Stimulated activated CD4-positive, alpha-beta T cell treated with anti-CD3 and anti-CD28 coated beads, Interleukin-4, amount 100 ng/mL, for 4 hours (primary cell): ENCODE measurements at regions not wholly inside any gene's neighbourhood (a gene's known extent, or its start where the extent isn't known, plus 50 kb on each side); places are given as distances from the start of the nearest gene placed in this dataset.
"Not testable (repeated sequence)": the region's sequence is repeated elsewhere in the genome, so short reads cannot be mapped to it uniquely, and the experiment has no call there.

ENCODE experiments used
- DNase-seq, 2 experiments: peaks; one replicate each; pipeline ENCODE4 v3.0.0-alpha.2; 2020

- DNase-seq: no peak
Observed at GRCh38 chr4:137825505-137825904, 293.2 kb upstream of the PCDH18 start.

GRCh38 chr4:137823007-137823406 is 290.7 kb upstream of the PCDH18 start:
- no peak for DNase-seq

- DNase-seq: no peak
Observed at GRCh38 chr4:137819964-137820383, 287.7 kb upstream of the PCDH18 start.

GRCh38 chr4:137812258-137812657 is 280.0 kb upstream of the PCDH18 start:
- no peak for DNase-seq

- DNase-seq: no peak
Observed at GRCh38 chr4:137806420-137806819, 274.1 kb upstream of the PCDH18 start.

GRCh38 chr4:137804906-137805495 is 272.7 kb upstream of the PCDH18 start:
- DNase-seq: no peak

- DNase-seq: no peak
Observed at GRCh38 chr4:137800861-137801260, 268.6 kb upstream of the PCDH18 start.

- DNase-seq: no peak
Observed at GRCh38 chr4:137794764-137795254, 262.5 kb upstream of the PCDH18 start.

- DNase-seq: not testable (repeated sequence)
Observed at GRCh38 chr4:137789263-137789662, 257.0 kb upstream of the PCDH18 start.

GRCh38 chr4:137783923-137784322 is 251.6 kb upstream of the PCDH18 start:
- not testable (repeated sequence) for DNase-seq

- DNase-seq: no peak
Observed at GRCh38 chr4:137775701-137776100, 243.4 kb upstream of the PCDH18 start.

- DNase-seq: no peak
Observed at GRCh38 chr4:137774501-137774900, 242.2 kb upstream of the PCDH18 start.

GRCh38 chr4:137768881-137769280 is 236.6 kb upstream of the PCDH18 start:
- no peak for DNase-seq

- DNase-seq: no peak
Observed at GRCh38 chr4:137768196-137768595, 235.9 kb upstream of the PCDH18 start.

- no peak for DNase-seq
Observed at GRCh38 chr4:137762591-137762990, 230.3 kb upstream of the PCDH18 start.

GRCh38 chr4:137754652-137755471 is 222.6 kb upstream of the PCDH18 start:
- no peak for DNase-seq

- no peak for DNase-seq
Observed at GRCh38 chr4:137749466-137749865, 217.2 kb upstream of the PCDH18 start.

- no peak for DNase-seq
Observed at GRCh38 chr4:137748616-137749015, 216.3 kb upstream of the PCDH18 start.

- no peak for DNase-seq
Observed at GRCh38 chr4:137740141-137740540, 207.8 kb upstream of the PCDH18 start.

GRCh38 chr4:137739391-137739790 is 207.1 kb upstream of the PCDH18 start:
- no peak for DNase-seq

GRCh38 chr4:137738375-137738990 is 206.2 kb upstream of the PCDH18 start:
- no peak for DNase-seq

- DNase-seq: no peak
Observed at GRCh38 chr4:137735561-137736104, 203.3 kb upstream of the PCDH18 start.
